BLaER1 treated with 17β-estradiol and CSF1 and Interleukin-3, amounts not matched to agents 10 nM and 100 nM (cell line): ENCODE measurements at regions not wholly inside any gene's neighbourhood (a gene's known extent, or its start where the extent isn't known, plus 50 kb on each side); places are given as distances from the start of the nearest gene placed in this dataset.

Experiments used
- H3K27ac ChIP-seq, 11 experiments: shearing (Covaris generic); formaldehyde crosslinking; 2 replicates each; pipeline ENCODE4 v1.8.1; 2022
- H3K27me3 ChIP-seq, 11 experiments: shearing (Covaris generic); formaldehyde crosslinking; 2 replicates each; pipeline ENCODE4 v1.8.1; 2022
- H3K36me3 ChIP-seq, 11 experiments: shearing (Covaris generic); formaldehyde crosslinking; 2 replicates each; pipeline ENCODE4 v1.8.1; 2022
- H3K4me1 ChIP-seq, 10 experiments: shearing (Covaris generic); formaldehyde crosslinking; 2 replicates each; pipeline ENCODE4 v1.8.1; 2022
- H3K4me2 ChIP-seq, 11 experiments: shearing (Covaris generic); formaldehyde crosslinking; 2 replicates each; pipeline ENCODE4 v1.8.1; 2022
- H3K4me3 ChIP-seq, 10 experiments: shearing (Covaris generic); formaldehyde crosslinking; 2 replicates each; pipeline ENCODE4 v1.8.1; 2022
- H3K9ac ChIP-seq, 11 experiments: shearing (Covaris generic); formaldehyde crosslinking; 2 replicates each; pipeline ENCODE4 v1.8.1; 2022
- H3K9me3 ChIP-seq, 11 experiments: shearing (Covaris generic); formaldehyde crosslinking; replicated peaks in 1 of 11; 2 replicates each; pipeline ENCODE4 v1.8.1; 2022
- H4K20me1 ChIP-seq, 11 experiments: shearing (Covaris generic); formaldehyde crosslinking; 2 replicates each; pipeline ENCODE4 v1.8.1; 2022
- Cebpa-rat ChIP-seq, 11 experiments: shearing (Covaris generic); IDR thresholded peaks; 2 replicates each; pipeline ENCODE4 v1.8.1; 2022

DNA sequence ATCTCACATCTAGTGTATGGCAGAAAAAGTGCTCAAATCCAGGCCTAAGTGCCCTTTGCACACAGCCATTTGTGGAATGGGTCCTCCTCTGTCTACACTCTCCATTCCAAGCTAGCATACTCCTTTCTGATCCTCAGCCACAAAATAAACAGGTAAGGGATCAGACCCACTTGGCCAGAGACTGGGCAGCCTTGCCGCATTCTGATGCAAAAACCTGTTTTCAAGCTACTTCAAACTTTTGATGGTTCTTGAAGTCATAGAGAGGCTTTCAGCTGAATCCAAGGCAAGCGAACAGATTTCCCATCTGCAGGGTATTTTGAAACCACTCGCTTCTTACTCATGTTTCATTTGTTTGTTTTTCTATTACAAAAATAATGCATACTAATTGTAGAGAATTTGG, 136.6 kb upstream of the NAV2 start:
- TF ChIP-seq Cebpa-rat (IDR thresholded peaks at IDR 0.05) = no peak
- Histone ChIP-seq H3K9me3 (peaks cover 0 to 4% (median 0%) of the 10 kb centered on the region in 11 experiments; a peak in 3 of 22 replicates), H3K4me2 (no peak overlapping the region; a peak in 1 of 22 replicates), H3K27ac (no peak overlapping the region), H3K4me1 (peaks cover 25 to 47% (median 30%) of the 10 kb centered on the region in 10 experiments), H3K9ac (no peak overlapping the region), H3K27me3 (no peaks in the 10 kb centered on the region), H3K36me3 (no peaks in the 10 kb centered on the region), H3K4me3 (no peak overlapping the region), H4K20me1 (no peaks in the 10 kb centered on the region)

DNA sequence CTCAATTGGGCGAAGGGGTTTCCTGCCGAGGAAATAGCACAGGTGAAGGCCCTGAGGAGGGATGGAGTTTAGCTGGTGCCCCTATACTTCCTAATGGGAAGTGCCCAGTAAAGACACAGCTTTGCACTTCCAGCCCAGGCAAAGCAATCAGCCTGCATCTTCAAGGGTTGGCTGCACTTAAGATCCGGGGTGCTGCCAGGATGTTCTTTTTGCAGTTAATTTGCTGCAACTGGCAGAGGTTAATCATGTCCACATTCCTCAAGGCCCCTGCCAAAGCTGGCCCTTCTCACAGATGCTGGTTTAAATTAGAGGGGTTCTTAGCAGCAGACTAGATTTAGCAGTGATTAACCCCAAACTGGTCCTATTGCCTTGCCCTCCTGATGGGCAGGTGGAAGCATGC, 137.7 kb upstream of the NAV2 start:
- H3K9ac ChIP-seq = no peak overlapping the region
- peaks cover 25 to 45% (median 30%) of the 10 kb centered on the region in 10 experiments for H3K4me1 ChIP-seq
- TF ChIP-seq Cebpa-rat (IDR thresholded peaks at IDR 0.05) = no peak
- H3K27me3 ChIP-seq = no peaks in the 10 kb centered on the region
- no peaks in the 10 kb centered on the region for H3K36me3 ChIP-seq
- no peak overlapping the region for H3K27ac ChIP-seq
- peak overlapping the region in 1 of 11 experiments; percentile 5; a peak in 1 of 22 replicates for H3K4me2 ChIP-seq
- peaks cover 0 to 13% (median 0%) of the 10 kb centered on the region in 11 experiments; a peak in 4 of 22 replicates for H3K9me3 ChIP-seq
- H3K4me3 ChIP-seq = no peak overlapping the region
- no peaks in the 10 kb centered on the region for H4K20me1 ChIP-seq

DNA sequence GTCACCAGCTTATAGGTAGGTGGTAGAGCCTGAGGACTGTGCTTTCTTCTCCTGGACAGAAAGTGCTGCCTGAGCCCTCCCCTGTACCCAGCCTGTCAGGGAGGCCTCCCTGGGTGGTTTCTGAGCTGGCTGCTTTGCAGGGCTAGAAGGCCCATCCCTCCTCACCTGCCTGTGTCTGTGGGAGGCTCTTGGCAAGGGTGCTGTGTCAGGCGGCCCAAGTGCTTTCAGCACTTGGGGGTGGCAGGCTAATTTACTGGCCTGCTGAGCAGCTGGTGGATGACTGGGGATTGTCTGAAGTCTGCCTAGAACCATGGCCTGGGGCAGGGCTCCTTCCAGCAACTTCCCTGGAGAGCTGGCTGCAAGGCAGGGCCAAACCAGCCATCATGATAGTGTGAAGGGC, 139.0 kb upstream of the NAV2 start:
- Histone ChIP-seq H3K4me1 (peaks cover 19 to 33% (median 23%) of the 10 kb centered on the region in 10 experiments), H3K4me2 (no peak overlapping the region), H3K4me3 (no peak overlapping the region), H4K20me1 (no peaks in the 10 kb centered on the region), H3K9me3 (peaks cover 0 to 13% (median 0%) of the 10 kb centered on the region in 11 experiments; a peak in 4 of 22 replicates), H3K27ac (no peak overlapping the region), H3K27me3 (no peaks in the 10 kb centered on the region), H3K36me3 (no peaks in the 10 kb centered on the region), H3K9ac (no peak overlapping the region)
- no peak for TF ChIP-seq Cebpa-rat (IDR thresholded peaks at IDR 0.05)

DNA sequence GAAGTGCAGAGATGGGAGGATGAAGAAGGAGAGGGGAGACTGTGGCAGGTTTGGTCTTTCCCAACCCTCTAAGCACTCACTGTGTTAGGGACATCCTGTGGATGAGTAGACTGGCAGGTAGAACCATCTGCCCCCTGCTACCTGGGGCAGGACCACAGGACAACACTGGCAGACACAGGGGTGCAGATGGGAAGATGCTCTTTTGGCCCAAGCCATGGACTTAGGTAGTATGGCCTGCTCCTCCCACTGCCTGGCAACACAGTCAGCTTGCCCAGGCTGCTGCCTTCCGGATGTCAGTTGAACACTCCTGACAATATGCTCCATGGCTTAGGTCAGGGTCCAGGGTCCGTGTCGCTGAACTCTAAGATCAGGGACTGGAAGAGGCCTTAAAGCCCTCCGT, 140.7 kb upstream of the NAV2 start:
- no peaks in the 10 kb centered on the region for H3K27me3 ChIP-seq
- TF ChIP-seq Cebpa-rat (IDR thresholded peaks at IDR 0.05) = no peak
- no peaks in the 10 kb centered on the region for H3K36me3 ChIP-seq
- no peaks in the 10 kb centered on the region for H4K20me1 ChIP-seq
- no peak overlapping the region for H3K4me2 ChIP-seq
- no peak overlapping the region for H3K4me3 ChIP-seq
- H3K4me1 ChIP-seq = peaks cover 1 to 15% (median 5%) of the 10 kb centered on the region in 10 experiments
- peaks cover 0 to 13% (median 0%) of the 10 kb centered on the region in 11 experiments; a peak in 4 of 22 replicates for H3K9me3 ChIP-seq
- no peak overlapping the region for H3K27ac ChIP-seq
- H3K9ac ChIP-seq = no peak overlapping the region

DNA sequence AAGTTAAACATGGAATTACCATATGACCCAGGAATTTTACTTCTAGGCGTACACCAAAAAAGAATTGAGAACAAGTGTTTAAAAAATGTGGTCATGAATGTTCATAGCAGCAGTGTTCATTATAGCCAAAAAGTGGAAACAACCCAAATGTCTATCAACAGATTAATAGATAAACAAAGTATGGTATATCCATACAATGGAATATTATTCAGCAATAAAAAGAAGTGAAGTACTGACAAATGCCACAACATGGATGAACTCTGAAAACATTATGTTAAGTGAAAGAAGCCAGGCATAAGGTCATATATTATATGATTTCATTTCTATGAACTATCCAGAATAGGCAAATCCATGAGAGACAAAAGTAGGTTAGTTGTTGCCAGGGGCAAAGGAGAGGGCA, 141.7 kb upstream of the NAV2 start:
- H3K27me3 ChIP-seq = no peaks in the 10 kb centered on the region
- no peak for TF ChIP-seq Cebpa-rat (IDR thresholded peaks at IDR 0.05)
- H3K4me2 ChIP-seq = no peak overlapping the region

DNA sequence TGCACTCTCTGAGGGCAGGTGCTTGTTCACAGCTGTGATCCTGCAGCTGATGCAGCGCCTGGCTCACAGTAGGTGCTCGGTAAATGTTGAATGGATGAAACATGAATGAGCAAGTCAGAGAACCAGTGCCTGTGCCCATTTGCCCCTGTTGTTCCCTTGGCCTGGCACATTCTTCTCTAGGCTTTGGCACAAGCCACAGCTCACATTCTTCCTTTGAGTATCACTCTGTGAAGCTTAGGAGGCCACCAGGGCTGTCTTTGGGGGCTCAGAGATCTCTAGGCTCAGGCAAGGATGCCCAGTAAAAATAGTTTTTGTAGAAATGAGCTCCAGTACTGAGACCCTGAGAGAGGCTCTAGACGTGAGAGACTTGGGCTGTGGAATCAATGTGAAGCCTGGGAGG, 144.6 kb upstream of the NAV2 start:
- no peak for TF ChIP-seq Cebpa-rat (IDR thresholded peaks at IDR 0.05)
- no peaks in the 10 kb centered on the region for H4K20me1 ChIP-seq
- H3K27me3 ChIP-seq = no peaks in the 10 kb centered on the region
- no peak overlapping the region for H3K4me2 ChIP-seq
- H3K4me3 ChIP-seq = no peak overlapping the region
- H3K9me3 ChIP-seq = peaks cover 0 to 13% (median 0%) of the 10 kb centered on the region in 11 experiments; a peak in 4 of 22 replicates
- no peaks in the 10 kb centered on the region for H3K4me1 ChIP-seq
- H3K27ac ChIP-seq = no peak overlapping the region
- H3K36me3 ChIP-seq = no peaks in the 10 kb centered on the region
- H3K9ac ChIP-seq = no peak overlapping the region

More for the DNA sequence above, 141.7 kb upstream of the NAV2 start:
- no peaks in the 10 kb centered on the region for H4K20me1 ChIP-seq
- H3K9ac ChIP-seq = no peak overlapping the region
- no peaks in the 10 kb centered on the region for H3K36me3 ChIP-seq
- H3K9me3 ChIP-seq = peaks cover 0 to 13% (median 0%) of the 10 kb centered on the region in 11 experiments; a peak in 4 of 22 replicates
- H3K27ac ChIP-seq = no peak overlapping the region
- no peak overlapping the region for H3K4me3 ChIP-seq
- H3K4me1 ChIP-seq = peaks cover 0 to 7% (median 0%) of the 10 kb centered on the region in 10 experiments; a peak in 2 of 20 replicates

DNA sequence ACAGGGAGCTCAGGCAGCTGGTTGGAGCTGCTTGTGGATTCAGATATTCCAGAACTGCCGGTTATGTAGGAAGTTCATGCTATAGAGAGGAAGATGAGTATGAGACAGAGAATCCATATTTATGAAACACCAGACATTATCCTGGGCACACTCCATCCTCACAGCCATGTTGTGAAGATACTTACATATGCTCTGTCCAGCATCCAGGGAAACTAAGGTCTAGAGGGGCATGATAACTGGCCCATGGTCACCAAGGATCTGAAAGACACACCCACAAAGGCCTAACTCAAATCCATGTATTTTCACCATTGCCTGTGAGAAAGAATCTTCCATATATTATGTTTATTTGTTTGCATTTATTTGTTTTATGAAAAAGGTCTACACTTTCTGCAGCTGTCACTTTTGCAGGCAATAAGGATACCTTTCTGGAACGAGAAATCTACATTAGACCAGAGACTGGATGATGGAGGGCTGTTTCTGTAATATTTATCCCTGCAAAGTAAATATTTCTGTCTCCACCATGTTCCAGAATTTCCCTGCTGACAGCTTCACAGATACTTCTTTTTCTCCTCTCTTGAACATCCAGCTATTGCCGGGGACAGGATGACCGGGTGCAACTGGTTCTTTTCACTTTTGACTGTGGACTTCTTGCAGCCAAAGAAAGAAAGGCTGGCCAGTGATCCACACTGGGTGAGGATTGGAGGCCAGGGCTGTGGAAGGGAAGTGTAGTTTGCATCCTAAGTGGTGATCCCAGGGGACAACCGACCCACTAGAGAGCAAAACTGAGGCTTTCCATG, 145.9 kb upstream of the NAV2 start:
- Histone ChIP-seq H3K4me3 (no peak overlapping the region), H3K27me3 (no peaks in the 10 kb centered on the region), H3K9me3 (peaks cover 0 to 13% (median 0%) of the 10 kb centered on the region in 11 experiments; a peak in 4 of 22 replicates), H3K4me1 (no peaks in the 10 kb centered on the region), H3K27ac (no peak overlapping the region), H3K4me2 (no peak overlapping the region), H3K9ac (no peak overlapping the region), H4K20me1 (no peaks in the 10 kb centered on the region), H3K36me3 (no peaks in the 10 kb centered on the region)
- TF ChIP-seq Cebpa-rat (IDR thresholded peaks at IDR 0.05) = no peak

DNA sequence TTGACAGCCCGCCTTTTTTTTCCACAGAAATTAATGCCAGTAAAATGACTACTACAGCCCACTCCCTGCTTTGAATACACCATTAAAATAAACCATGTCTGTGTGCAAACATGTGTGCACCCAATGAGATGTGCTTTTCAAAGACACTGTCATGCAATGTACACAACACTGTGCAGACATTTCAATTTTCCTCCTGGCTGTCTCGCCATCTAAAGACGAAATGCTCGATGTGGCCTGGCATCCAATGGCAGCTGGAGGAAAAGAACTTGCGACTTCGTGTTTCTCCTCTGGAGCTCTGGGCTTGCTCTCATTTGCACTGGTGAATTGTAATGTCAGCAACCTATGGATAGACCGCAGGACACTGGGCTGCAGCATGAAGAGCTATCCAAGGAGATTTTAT, 147.0 kb upstream of the NAV2 start:
- Histone ChIP-seq H3K27ac (no peak overlapping the region), H4K20me1 (no peaks in the 10 kb centered on the region), H3K4me2 (no peak overlapping the region), H3K9ac (no peak overlapping the region), H3K4me1 (no peaks in the 10 kb centered on the region), H3K4me3 (no peak overlapping the region), H3K27me3 (no peaks in the 10 kb centered on the region), H3K36me3 (no peaks in the 10 kb centered on the region), H3K9me3 (peaks cover 0 to 7% (median 0%) of the 10 kb centered on the region in 11 experiments; a peak in 4 of 22 replicates)
- TF ChIP-seq Cebpa-rat (IDR thresholded peaks at IDR 0.05) = no peak

DNA sequence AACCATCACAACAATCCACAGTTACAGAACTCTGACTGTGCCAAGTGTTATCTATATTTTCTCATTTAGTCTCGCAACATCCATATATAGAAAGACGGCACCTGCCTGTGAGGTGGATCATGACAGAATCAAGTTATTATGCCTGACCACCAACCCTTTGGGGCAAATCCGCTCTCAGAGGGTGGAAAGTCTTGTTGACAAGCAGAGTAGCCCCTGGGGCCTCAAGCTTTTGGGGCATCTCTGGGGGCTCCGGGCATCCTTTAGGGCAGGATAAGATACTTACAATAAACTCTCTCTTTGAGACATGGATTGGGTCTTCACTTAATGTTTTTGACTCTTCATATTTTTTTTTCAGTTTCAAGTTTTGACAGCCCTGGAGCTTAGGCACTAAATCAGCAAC, 150.5 kb upstream of the NAV2 start:
- Histone ChIP-seq H3K27ac (no peak overlapping the region), H3K4me2 (no peak overlapping the region), H3K4me1 (no peaks in the 10 kb centered on the region), H3K9me3 (no peaks in the 10 kb centered on the region), H3K27me3 (no peaks in the 10 kb centered on the region), H3K9ac (no peak overlapping the region), H3K4me3 (no peak overlapping the region), H4K20me1 (no peaks in the 10 kb centered on the region; a peak in 1 of 22 replicates), H3K36me3 (no peaks in the 10 kb centered on the region)
- no peak for TF ChIP-seq Cebpa-rat (IDR thresholded peaks at IDR 0.05)

DNA sequence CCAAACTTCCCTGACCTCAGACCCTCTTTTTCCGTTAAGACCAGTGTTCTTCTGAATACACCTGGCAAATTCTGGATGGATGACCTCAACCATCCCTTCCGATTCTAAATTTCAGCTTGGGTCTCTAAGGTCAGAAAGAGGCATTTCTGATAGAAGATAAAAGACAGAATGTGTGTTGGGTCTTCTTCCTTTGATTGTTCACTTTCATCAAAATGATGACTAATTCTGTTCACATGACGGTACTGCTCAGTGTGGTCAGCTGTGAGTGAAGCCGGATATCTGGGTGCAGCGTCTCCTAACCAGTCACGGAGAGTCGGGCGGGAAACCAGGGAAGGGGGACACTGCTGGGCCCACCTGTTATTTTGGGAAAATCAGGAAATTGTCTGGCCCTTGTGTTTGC, 151.6 kb upstream of the NAV2 start:
- no peaks in the 10 kb centered on the region for H3K9me3 ChIP-seq
- H3K27ac ChIP-seq = no peak overlapping the region
- no peaks in the 10 kb centered on the region for H3K27me3 ChIP-seq
- no peaks in the 10 kb centered on the region for H3K4me1 ChIP-seq
- no peak overlapping the region for H3K4me3 ChIP-seq
- H4K20me1 ChIP-seq = no peaks in the 10 kb centered on the region; a peak in 1 of 22 replicates
- TF ChIP-seq Cebpa-rat (IDR thresholded peaks at IDR 0.05) = no peak
- no peak overlapping the region for H3K4me2 ChIP-seq
- H3K36me3 ChIP-seq = no peaks in the 10 kb centered on the region
- H3K9ac ChIP-seq = no peak overlapping the region
